Activated CD8-positive, alpha-beta T cell treated with anti-CD3 and anti-CD28 coated beads for 36 hours (primary cell): ENCODE measurements at regions not wholly inside any gene's neighbourhood (a gene's known extent, or its start where the extent isn't known, plus 50 kb on each side); places are given as distances from the start of the nearest gene placed in this dataset.

ENCODE experiments used
- ATAC-seq: fragments of 200-7000 bp; cut with Tn5 transposase; one replicate; pipeline ENCODE4 v1.10.0; 2021; ENCODE audit warnings: mild to moderate bottlenecking, moderate library complexity
- CTCF ChIA-PET: fragments of 350-600 bp; sonication (Branson Sonifier 250); formaldehyde crosslinking; loops from one replicate; lab custom pipeline; 2021; ENCODE audit warnings: antibody characterized with exemption; lab: Charles Lee
- POLR2A ChIA-PET: fragments of 350-600 bp; sonication (Branson Sonifier 250); formaldehyde crosslinking; loops from one replicate; lab custom pipeline; 2021; ENCODE audit warnings: antibody characterized with exemption; lab: Charles Lee
- DNase-seq: peaks from one replicate; pipeline ENCODE4 v3.0.0-alpha.2; 2020
- H3K27ac Mint-ChIP-seq: one replicate; pipeline ENCODE4 v1.8.0; 2021; ENCODE audit warnings: mild to moderate bottlenecking, mixed read lengths
- H3K27me3 Mint-ChIP-seq: one replicate; pipeline ENCODE4 v1.8.0; 2021; ENCODE audit warnings: mixed read lengths
- H3K36me3 Mint-ChIP-seq: one replicate; pipeline ENCODE4 v1.8.0; 2021; ENCODE audit warnings: low read depth, mixed read lengths
- H3K4me1 Mint-ChIP-seq: one replicate; pipeline ENCODE4 v1.8.0; 2021; ENCODE audit warnings: low read depth, mixed read lengths
- H3K4me3 Mint-ChIP-seq: one replicate; pipeline ENCODE4 v1.8.0; 2021; ENCODE audit warnings: mild to moderate bottlenecking, moderate library complexity, mixed read lengths
- H3K9me3 Mint-ChIP-seq: one replicate; pipeline ENCODE4 v1.8.0; 2021; ENCODE audit warnings: mixed read lengths
- CTCF ChIP-seq: fragments of 200-600 bp; IDR thresholded peaks from one replicate; pipeline ENCODE4 v1.8.0; 2022; ENCODE audit warnings: antibody characterized with exemption, mild to moderate bottlenecking
- intact Hi-C: fragments of 100-400 bp; cut with micrococcal nuclease; formaldehyde crosslinking; loops from one replicate; pipeline ENCODE4 v1.10.0; 2022

- POLR2A ChIA-PET, result no interaction called here
- Mint-ChIP-seq H3K36me3 (no peaks in the 10 kb centered on the region), H3K4me3 (no peak overlapping the region), H3K27me3 (peaks cover 3% of the 10 kb centered on the region), H3K27ac (no peak overlapping the region), H3K4me1 (no peaks in the 10 kb centered on the region), H3K9me3 (no peaks in the 10 kb centered on the region)
- CTCF ChIA-PET, result interaction anchor here (0.6 to 1.6 kb wide), 2 partner anchors 18 kb away, joined by 4 read pairs; no protein-coding TSS in a partner anchor
- intact Hi-C loops, result no loop called here
- DNase-seq (no peak), ATAC-seq (no peak)
- TF ChIP-seq CTCF, result no peak
These were observed 194.8 kb upstream of the PFN2 start for GRCh38 chr3:150165396-150166094.

- DNase-seq (no peak), ATAC-seq (no peak)
- intact Hi-C loops, result no loop called here
- TF ChIP-seq CTCF, result no peak
- CTCF ChIA-PET, result no interaction called here
- POLR2A ChIA-PET, result no interaction called here
- Mint-ChIP-seq H3K36me3 (no peaks in the 10 kb centered on the region), H3K4me3 (no peak overlapping the region), H3K27ac (no peak overlapping the region), H3K27me3 (peaks cover 5% of the 10 kb centered on the region), H3K9me3 (no peaks in the 10 kb centered on the region), H3K4me1 (no peaks in the 10 kb centered on the region)
These were observed 190.3 kb upstream of the PFN2 start for GRCh38 chr3:150161011-150161410.

- DNase-seq (no peak), ATAC-seq (no peak)
- Mint-ChIP-seq H3K36me3 (no peaks in the 10 kb centered on the region), H3K4me3 (no peak overlapping the region), H3K27ac (no peak overlapping the region), H3K27me3 (peaks cover 8% of the 10 kb centered on the region), H3K4me1 (no peaks in the 10 kb centered on the region), H3K9me3 (no peaks in the 10 kb centered on the region)
- CTCF ChIA-PET, result no interaction called here
- intact Hi-C loops, result no loop called here
- POLR2A ChIA-PET, result no interaction called here
- TF ChIP-seq CTCF, result no peak
These were observed 188.4 kb upstream of the PFN2 start for GRCh38 chr3:150158943-150159625.

- H3K27me3 Mint-ChIP-seq, result peaks cover 31% of the 10 kb centered on the region
These were observed 181.9 kb upstream of the PFN2 start for GRCh38 chr3:150152567-150152966.

More at GRCh38 chr3:150152567-150152966, 181.9 kb upstream of the PFN2 start:
- Mint-ChIP-seq H3K9me3 (no peaks in the 10 kb centered on the region), H3K4me1 (peaks cover 2% of the 10 kb centered on the region), H3K4me3 (no peak overlapping the region), H3K27ac (no peak overlapping the region), H3K36me3 (no peaks in the 10 kb centered on the region)
- DNase-seq (no peak), ATAC-seq (no peak)
- POLR2A ChIA-PET, result no interaction called here
- intact Hi-C loops, result no loop called here
- TF ChIP-seq CTCF, result no peak
- CTCF ChIA-PET, result no interaction called here
